ENCODE measurements at regions not wholly inside any gene's neighbourhood (a gene's known extent, or its start where the extent isn't known, plus 50 kb on each side); places are given as distances from the start of the nearest gene placed in this dataset.

- TF ChIP-seq, protein P1, sequence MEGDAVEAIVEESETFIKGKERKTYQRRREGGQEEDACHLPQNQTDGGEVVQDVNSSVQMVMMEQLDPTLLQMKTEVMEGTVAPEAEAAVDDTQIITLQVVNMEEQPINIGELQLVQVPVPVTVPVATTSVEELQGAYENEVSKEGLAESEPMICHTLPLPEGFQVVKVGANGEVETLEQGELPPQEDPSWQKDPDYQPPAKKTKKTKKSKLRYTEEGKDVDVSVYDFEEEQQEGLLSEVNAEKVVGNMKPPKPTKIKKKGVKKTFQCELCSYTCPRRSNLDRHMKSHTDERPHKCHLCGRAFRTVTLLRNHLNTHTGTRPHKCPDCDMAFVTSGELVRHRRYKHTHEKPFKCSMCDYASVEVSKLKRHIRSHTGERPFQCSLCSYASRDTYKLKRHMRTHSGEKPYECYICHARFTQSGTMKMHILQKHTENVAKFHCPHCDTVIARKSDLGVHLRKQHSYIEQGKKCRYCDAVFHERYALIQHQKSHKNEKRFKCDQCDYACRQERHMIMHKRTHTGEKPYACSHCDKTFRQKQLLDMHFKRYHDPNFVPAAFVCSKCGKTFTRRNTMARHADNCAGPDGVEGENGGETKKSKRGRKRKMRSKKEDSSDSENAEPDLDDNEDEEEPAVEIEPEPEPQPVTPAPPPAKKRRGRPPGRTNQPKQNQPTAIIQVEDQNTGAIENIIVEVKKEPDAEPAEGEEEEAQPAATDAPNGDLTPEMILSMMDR (IDR thresholded peaks at IDR 0.05; ENCODE audit: low read depth, low read length, poor library complexity, severe bottlenecking): no peak
- TF ChIP-seq EZH2phosphoT487 (IDR thresholded peaks at IDR 0.05; ENCODE audit: borderline replicate concordance, low read length): no peak
Observed at GRCh38 chr16:65274566-65274965, 152.7 kb upstream of the CDH11 start.

Data from DOHH2 (cell line).